ENCODE measurements at regions not wholly inside any gene's neighbourhood (a gene's known extent, or its start where the extent isn't known, plus 50 kb on each side); places are given as distances from the start of the nearest gene placed in this dataset.

DNA sequence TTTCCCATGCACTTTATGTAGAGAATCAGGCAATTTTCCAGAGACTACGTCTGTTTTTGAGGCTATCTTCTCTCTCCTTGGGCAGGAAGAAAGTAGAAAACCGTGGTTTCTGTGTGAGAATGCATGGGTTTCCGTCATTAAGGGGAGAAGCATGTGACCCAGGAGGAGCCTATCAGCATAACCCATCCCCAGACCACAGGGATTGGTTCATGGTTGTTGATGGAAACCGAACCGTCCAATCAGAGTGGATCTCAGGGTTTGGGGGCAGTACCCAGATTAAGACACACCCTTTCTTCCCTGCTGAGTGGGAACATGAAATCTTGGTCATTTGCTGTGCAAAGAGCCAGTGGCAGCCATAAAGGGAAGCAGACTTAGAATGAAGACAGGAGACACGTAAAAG, 517.8 kb downstream of the MN1 start:
- no peaks in the 10 kb centered on the region for H3K79me2 ChIP-seq (ENCODE audit: insufficient read depth, low read length)
- Mint-ChIP-seq H3K4me3 (no peak overlapping the region), H3K4me1 (peaks cover 0 to 6% of the 10 kb centered on the region in 2 experiments; a peak in 2 of 4 replicates), H3K9me3 (peaks cover 7 to 8% of the 10 kb centered on the region in 2 experiments; a peak in 4 of 5 replicates), H3K27me3 (ENCODE audit: low read depth) (peaks cover 14% of the 10 kb centered on the region), H3K27ac (no peak overlapping the region), H3K36me3 (ENCODE audit: insufficient read depth in 1 of 3, low read depth in 3 of 3) (peaks cover 0 to 7% (median 0%) of the 10 kb centered on the region in 3 experiments; a peak in 1 of 7 replicates)
- H3T11ph ChIP-seq (ENCODE audit: low read length): no peak overlapping the region
- H3K23ac ChIP-seq (ENCODE audit: insufficient read length, low read depth, low read length): no peak overlapping the region
- H2BK20ac ChIP-seq (ENCODE audit: low read depth, low read length, poor library complexity, severe bottlenecking): no peak overlapping the region
- no peak overlapping the region for H2AK5ac ChIP-seq (ENCODE audit: insufficient read length, low read length)
- no peak overlapping the region for H2BK5ac ChIP-seq (ENCODE audit: insufficient read length, low read length)
- H2AFZ ChIP-seq (ENCODE audit: low read length): no peak overlapping the region
- H4K91ac ChIP-seq (ENCODE audit: insufficient read length, low read depth, low read length): no peak overlapping the region
- no peaks in the 10 kb centered on the region for H3K27me3 ChIP-seq (ENCODE audit: insufficient read depth, low read length)
- no peaks in the 10 kb centered on the region for H3K23me2 ChIP-seq (ENCODE audit: insufficient read length, low read depth, low read length, poor library complexity, severe bottlenecking)
- H3K9ac ChIP-seq (ENCODE audit: extremely low read depth, insufficient read length, low read length): no peak overlapping the region
- H3K27ac ChIP-seq (ENCODE audit: insufficient read length, low read depth, low read length): no peak overlapping the region
- H4K20me1 ChIP-seq (ENCODE audit: control insufficient read depth, insufficient read depth, insufficient read length): no peaks in the 10 kb centered on the region
- no peak overlapping the region for H4K8ac ChIP-seq (replicated peaks; ENCODE audit: insufficient read length, low read depth, low read length)
- WGBS (ENCODE audit: extremely low coverage, insufficient read length, low lambda C conversion rate): no CpG with 5 or more reads among the region's 6 CpGs
- no peak overlapping the region for H3K4me2 ChIP-seq (ENCODE audit: insufficient read depth, insufficient read length, low read length)
- H2BK15ac ChIP-seq (ENCODE audit: low read depth, low read length): no peak overlapping the region
- H3K9me3 ChIP-seq (ENCODE audit: control insufficient read depth, low read depth, low read length): no peaks in the 10 kb centered on the region
- no peak overlapping the region for H4K5ac ChIP-seq (ENCODE audit: insufficient read length, low read depth, low read length)
- H2BK12ac ChIP-seq (ENCODE audit: insufficient read length, low read depth, low read length): no peak overlapping the region
- H3K4me1 ChIP-seq (ENCODE audit: insufficient read depth, low read length): no peaks in the 10 kb centered on the region
- no peak overlapping the region for H3K4ac ChIP-seq (ENCODE audit: low read depth, low read length)
- H3K14ac ChIP-seq (ENCODE audit: insufficient read depth, low read length): no peak overlapping the region
- H3K79me1 ChIP-seq (ENCODE audit: insufficient read depth, low read depth, low read length, poor library complexity, severe bottlenecking): no peaks in the 10 kb centered on the region
- no peak overlapping the region for H3K56ac ChIP-seq (ENCODE audit: insufficient read length, low read depth, low read length)
- no peak for DNase-seq
- TF ChIP-seq, protein P1, sequence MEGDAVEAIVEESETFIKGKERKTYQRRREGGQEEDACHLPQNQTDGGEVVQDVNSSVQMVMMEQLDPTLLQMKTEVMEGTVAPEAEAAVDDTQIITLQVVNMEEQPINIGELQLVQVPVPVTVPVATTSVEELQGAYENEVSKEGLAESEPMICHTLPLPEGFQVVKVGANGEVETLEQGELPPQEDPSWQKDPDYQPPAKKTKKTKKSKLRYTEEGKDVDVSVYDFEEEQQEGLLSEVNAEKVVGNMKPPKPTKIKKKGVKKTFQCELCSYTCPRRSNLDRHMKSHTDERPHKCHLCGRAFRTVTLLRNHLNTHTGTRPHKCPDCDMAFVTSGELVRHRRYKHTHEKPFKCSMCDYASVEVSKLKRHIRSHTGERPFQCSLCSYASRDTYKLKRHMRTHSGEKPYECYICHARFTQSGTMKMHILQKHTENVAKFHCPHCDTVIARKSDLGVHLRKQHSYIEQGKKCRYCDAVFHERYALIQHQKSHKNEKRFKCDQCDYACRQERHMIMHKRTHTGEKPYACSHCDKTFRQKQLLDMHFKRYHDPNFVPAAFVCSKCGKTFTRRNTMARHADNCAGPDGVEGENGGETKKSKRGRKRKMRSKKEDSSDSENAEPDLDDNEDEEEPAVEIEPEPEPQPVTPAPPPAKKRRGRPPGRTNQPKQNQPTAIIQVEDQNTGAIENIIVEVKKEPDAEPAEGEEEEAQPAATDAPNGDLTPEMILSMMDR (conservative IDR thresholded peaks at IDR 0.05): no peak
- H2BK120ac ChIP-seq (ENCODE audit: low read depth, low read length, poor library complexity, severe bottlenecking): no peak overlapping the region
- no peak overlapping the region for H3K18ac ChIP-seq (ENCODE audit: insufficient read length, low read depth, low read length)
